ENCODE measurements at regions not wholly inside any gene's neighbourhood (a gene's known extent, or its start where the extent isn't known, plus 50 kb on each side); places are given as distances from the start of the nearest gene placed in this dataset.

DNA sequence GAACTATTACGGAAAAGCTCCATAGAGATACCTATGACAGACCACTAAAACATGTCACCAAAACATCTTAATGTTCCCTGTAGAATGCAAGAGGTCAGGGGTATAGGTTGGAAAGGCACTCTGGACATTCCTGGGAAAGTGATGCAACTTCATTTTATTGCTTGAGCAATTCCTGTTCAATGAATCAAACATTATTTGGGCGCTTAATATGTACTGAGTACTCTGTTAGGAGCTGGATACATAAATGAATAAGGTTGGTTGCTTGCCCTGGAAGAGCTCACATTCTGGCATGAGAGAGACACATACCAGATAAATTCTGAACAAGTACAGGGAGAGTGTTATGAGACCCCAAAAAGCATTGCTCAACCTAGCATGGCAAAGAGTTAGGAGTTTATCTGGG, 408.9 kb upstream of the DMAC1 start:
- Histone ChIP-seq H3K27me3 (no peaks in the 10 kb centered on the region), H3K27ac (no peak overlapping the region), H3K4me1 (no peaks in the 10 kb centered on the region), H3K4me3 (no peak overlapping the region), H3K9me3 (no peaks in the 10 kb centered on the region), H3K36me3 (no peaks in the 10 kb centered on the region)
- no peak for DNase-seq
- no peak for TF ChIP-seq EP300 (IDR thresholded peaks at IDR 0.05)
- no peak for TF ChIP-seq POLR2A (IDR thresholded peaks at IDR 0.05)
- no peak for TF ChIP-seq POLR2AphosphoS5 (IDR thresholded peaks at IDR 0.05)
- TF ChIP-seq, protein P1, sequence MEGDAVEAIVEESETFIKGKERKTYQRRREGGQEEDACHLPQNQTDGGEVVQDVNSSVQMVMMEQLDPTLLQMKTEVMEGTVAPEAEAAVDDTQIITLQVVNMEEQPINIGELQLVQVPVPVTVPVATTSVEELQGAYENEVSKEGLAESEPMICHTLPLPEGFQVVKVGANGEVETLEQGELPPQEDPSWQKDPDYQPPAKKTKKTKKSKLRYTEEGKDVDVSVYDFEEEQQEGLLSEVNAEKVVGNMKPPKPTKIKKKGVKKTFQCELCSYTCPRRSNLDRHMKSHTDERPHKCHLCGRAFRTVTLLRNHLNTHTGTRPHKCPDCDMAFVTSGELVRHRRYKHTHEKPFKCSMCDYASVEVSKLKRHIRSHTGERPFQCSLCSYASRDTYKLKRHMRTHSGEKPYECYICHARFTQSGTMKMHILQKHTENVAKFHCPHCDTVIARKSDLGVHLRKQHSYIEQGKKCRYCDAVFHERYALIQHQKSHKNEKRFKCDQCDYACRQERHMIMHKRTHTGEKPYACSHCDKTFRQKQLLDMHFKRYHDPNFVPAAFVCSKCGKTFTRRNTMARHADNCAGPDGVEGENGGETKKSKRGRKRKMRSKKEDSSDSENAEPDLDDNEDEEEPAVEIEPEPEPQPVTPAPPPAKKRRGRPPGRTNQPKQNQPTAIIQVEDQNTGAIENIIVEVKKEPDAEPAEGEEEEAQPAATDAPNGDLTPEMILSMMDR (IDR thresholded peaks at IDR 0.05), result no peak
- intact Hi-C loops (cut with DNase I; ENCODE audit: low total_unique reads), result no loop called here
- 86 to 97% (median 94%) methylated on average over 2 of the region's 2 CpGs for WGBS, 5 donors

GRCh38 chr9:8207596-8207995, 408.0 kb upstream of the DMAC1 start:
- WGBS, 5 donors, result 80 to 91% (median 88%) methylated on average over 1 of the region's 1 CpG
- no peak for DNase-seq
- no peak overlapping the region for H3K4me3 ChIP-seq
- H3K36me3 ChIP-seq, result no peaks in the 10 kb centered on the region
- no peak for TF ChIP-seq EP300 (IDR thresholded peaks at IDR 0.05)
- no peak for TF ChIP-seq POLR2A (IDR thresholded peaks at IDR 0.05)
- TF ChIP-seq POLR2AphosphoS5 (IDR thresholded peaks at IDR 0.05), result no peak
- TF ChIP-seq, protein P1 (IDR thresholded peaks at IDR 0.05), result no peak
- H3K4me1 ChIP-seq, result no peaks in the 10 kb centered on the region
- H3K9me3 ChIP-seq, result no peaks in the 10 kb centered on the region
- no peaks in the 10 kb centered on the region for H3K27me3 ChIP-seq
- no peak overlapping the region for H3K27ac ChIP-seq
- intact Hi-C loops (cut with DNase I; ENCODE audit: low total_unique reads), result no loop called here

DNA sequence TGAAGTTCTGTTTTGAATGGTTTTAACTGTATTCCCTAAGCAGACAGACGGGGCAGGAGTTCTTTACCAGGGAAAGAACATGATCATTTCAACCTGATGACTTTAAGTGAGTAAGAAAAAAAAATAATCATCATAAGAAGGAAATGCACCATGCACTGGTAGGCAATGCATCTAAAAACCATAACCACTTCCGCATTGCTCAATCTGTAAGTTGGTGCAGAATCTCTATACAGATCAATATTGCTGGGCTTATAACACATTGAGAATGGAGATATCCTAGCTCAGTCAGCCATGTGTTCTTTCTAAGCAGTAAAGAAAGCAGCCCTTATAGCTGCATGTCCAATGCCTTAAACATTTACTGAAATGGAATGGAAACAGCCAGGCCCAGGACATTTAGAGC, 407.1 kb upstream of the DMAC1 start:
- Histone ChIP-seq H3K36me3 (no peaks in the 10 kb centered on the region), H3K27ac (no peak overlapping the region), H3K27me3 (no peaks in the 10 kb centered on the region), H3K4me3 (no peak overlapping the region), H3K9me3 (no peaks in the 10 kb centered on the region), H3K4me1 (no peaks in the 10 kb centered on the region)
- TF ChIP-seq, protein P1 (IDR thresholded peaks at IDR 0.05), result no peak
- TF ChIP-seq POLR2AphosphoS5 (IDR thresholded peaks at IDR 0.05) (no peak), EP300 (IDR thresholded peaks at IDR 0.05) (no peak), POLR2A (IDR thresholded peaks at IDR 0.05) (no peak)
- 42 to 85% (median 56%) methylated on average over 2 of the region's 2 CpGs for WGBS, 5 donors
- intact Hi-C loops (cut with DNase I; ENCODE audit: low total_unique reads), result no loop called here
- DNase-seq, result no peak

GRCh38 chr9:8205576-8205975, 406.0 kb upstream of the DMAC1 start:
- no peaks in the 10 kb centered on the region for H3K9me3 ChIP-seq
- DNase-seq, result no peak
- H3K36me3 ChIP-seq, result no peaks in the 10 kb centered on the region
- H3K27me3 ChIP-seq, result no peaks in the 10 kb centered on the region
- no peak overlapping the region for H3K27ac ChIP-seq
- H3K4me3 ChIP-seq, result no peak overlapping the region
- TF ChIP-seq, protein P1 (IDR thresholded peaks at IDR 0.05), result no peak
- TF ChIP-seq POLR2AphosphoS5 (IDR thresholded peaks at IDR 0.05), result no peak
- no peak for TF ChIP-seq POLR2A (IDR thresholded peaks at IDR 0.05)
- no peak for TF ChIP-seq EP300 (IDR thresholded peaks at IDR 0.05)
- intact Hi-C loops (cut with DNase I; ENCODE audit: low total_unique reads), result no loop called here
- H3K4me1 ChIP-seq, result no peaks in the 10 kb centered on the region
